ENCODE measurements at regions not wholly inside any gene's neighbourhood (a gene's known extent, or its start where the extent isn't known, plus 50 kb on each side); places are given as distances from the start of the nearest gene placed in this dataset.

DNA sequence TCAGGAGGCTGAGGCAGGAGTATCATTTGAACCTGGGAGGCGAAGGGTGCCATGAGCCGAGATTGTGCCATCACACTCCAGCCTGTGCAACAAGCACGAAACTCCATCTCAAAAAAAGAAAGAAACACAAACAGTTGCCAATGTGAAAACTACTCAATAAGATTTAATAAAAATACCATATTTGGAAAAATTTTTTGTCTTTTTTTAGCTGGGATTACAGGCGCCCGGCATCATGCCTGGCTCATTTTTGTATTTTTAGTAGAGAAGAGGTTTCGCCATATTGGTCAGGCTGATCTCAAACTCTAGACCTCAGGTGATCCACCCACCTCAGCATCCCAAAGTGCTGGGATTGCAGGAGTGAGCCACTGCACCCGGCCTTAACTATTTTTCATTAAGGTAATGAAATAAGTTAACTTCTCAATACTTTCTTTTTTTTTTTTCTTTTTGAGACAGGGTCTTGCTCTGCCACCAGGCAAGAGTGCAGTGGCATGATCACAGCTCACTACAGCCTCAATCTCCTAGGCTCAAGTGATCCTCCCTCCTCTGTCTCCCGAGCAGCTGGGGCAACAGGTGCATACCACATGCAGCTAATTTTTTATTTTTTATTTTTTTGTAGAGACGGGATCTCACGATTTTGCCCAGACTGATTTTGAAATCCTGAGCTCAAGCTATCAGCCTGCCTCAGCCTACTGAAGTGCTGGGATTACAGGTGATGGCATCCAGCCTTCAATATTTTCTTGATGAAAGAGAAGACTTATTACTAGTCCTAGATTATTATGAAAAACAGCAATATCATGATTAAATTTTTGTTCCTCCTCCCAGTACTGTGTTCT, 4746.2 kb upstream of the OR11H1 start:
- Mint-ChIP-seq H3K4me1 (ENCODE audit: low read depth) (no peaks in the 10 kb centered on the region), H3K36me3 (ENCODE audit: low read depth) (no peaks in the 10 kb centered on the region), H3K27ac (ENCODE audit: unreplicated experiment) (no peak overlapping the region), H3K4me3 (ENCODE audit: unreplicated experiment) (no peak overlapping the region), H3K9me3 (ENCODE audit: low read depth) (peaks cover 44% of the 10 kb centered on the region), H3K27me3 (ENCODE audit: low read depth) (no peaks in the 10 kb centered on the region)
- TF ChIP-seq, protein P1, sequence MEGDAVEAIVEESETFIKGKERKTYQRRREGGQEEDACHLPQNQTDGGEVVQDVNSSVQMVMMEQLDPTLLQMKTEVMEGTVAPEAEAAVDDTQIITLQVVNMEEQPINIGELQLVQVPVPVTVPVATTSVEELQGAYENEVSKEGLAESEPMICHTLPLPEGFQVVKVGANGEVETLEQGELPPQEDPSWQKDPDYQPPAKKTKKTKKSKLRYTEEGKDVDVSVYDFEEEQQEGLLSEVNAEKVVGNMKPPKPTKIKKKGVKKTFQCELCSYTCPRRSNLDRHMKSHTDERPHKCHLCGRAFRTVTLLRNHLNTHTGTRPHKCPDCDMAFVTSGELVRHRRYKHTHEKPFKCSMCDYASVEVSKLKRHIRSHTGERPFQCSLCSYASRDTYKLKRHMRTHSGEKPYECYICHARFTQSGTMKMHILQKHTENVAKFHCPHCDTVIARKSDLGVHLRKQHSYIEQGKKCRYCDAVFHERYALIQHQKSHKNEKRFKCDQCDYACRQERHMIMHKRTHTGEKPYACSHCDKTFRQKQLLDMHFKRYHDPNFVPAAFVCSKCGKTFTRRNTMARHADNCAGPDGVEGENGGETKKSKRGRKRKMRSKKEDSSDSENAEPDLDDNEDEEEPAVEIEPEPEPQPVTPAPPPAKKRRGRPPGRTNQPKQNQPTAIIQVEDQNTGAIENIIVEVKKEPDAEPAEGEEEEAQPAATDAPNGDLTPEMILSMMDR (IDR thresholded peaks at IDR 0.05), result no peak
- DNase-seq (ENCODE audit: low spot score), result no peak

All from chondrocyte (in vitro differentiated cells).